ENCODE measurements at regions not wholly inside any gene's neighbourhood (a gene's known extent, or its start where the extent isn't known, plus 50 kb on each side); places are given as distances from the start of the nearest gene placed in this dataset.
A peak's percentile ranks its signal among the peaks of the same experiment; 100 is the strongest.

- no peak overlapping the region for H3K27ac ChIP-seq (ENCODE audit: insufficient read depth, low read length)
- no peaks in the 10 kb centered on the region for H3K4me1 ChIP-seq (ENCODE audit: control insufficient read depth, extremely low read depth, insufficient read depth, low read length)
- DNase-seq (ENCODE audit: low read depth in 2 of 2), result peak; percentile 41 to 50
- no peaks in the 10 kb centered on the region for H3K27me3 ChIP-seq (ENCODE audit: control insufficient read depth, insufficient read depth, low read length)
- H4K20me1 ChIP-seq (ENCODE audit: control insufficient read depth, extremely low read depth, insufficient read depth, low read length), result no peaks in the 10 kb centered on the region
- peak overlapping the region; percentile 13 to 57 (median 51) for H3K4me3 ChIP-seq (replicated peaks in 1 of 4; ENCODE audit: control extremely low read depth in 1 of 4, insufficient read depth in 1 of 4, low read depth in 3 of 4, low read length in 4 of 4)
- peak overlapping the region; percentile 88 for H2AFZ ChIP-seq (ENCODE audit: low read length)
- H3K9ac ChIP-seq (ENCODE audit: insufficient read depth, low read length), result peak overlapping the region; percentile 33
- no peaks in the 10 kb centered on the region for H3K9me3 ChIP-seq (ENCODE audit: control insufficient read depth, insufficient read depth, low read depth, low read length)
- no peaks in the 10 kb centered on the region for H3K79me2 ChIP-seq (ENCODE audit: control insufficient read depth, insufficient read depth, low read length)
- H3K36me3 ChIP-seq (ENCODE audit: control insufficient read depth, insufficient read depth, low read length), result no peaks in the 10 kb centered on the region
- peak overlapping the region; percentile 91 for H3K4me2 ChIP-seq (ENCODE audit: extremely low read depth, insufficient read depth, low read length)
- TF ChIP-seq EZH2 (IDR thresholded peaks at IDR 0.05; ENCODE audit: low read length, missing control alignments), result no peak
- peak; percentile 89 to 98 for TF ChIP-seq CTCF (conservative IDR thresholded peaks at IDR 0.05 in 1 of 2, IDR thresholded peaks at IDR 0.05 in 1 of 2; ENCODE audit: low read depth in 1 of 2, low read length in 2 of 2)
These were observed 73.4 kb upstream of the KCNMA1 start for GRCh38 chr10:77710759-77711682.

GRCh38 chr10:77710081-77710551, 72.5 kb upstream of the KCNMA1 start:
- Histone ChIP-seq H3K79me2 (ENCODE audit: control insufficient read depth, insufficient read depth, low read length) (no peaks in the 10 kb centered on the region), H3K4me1 (ENCODE audit: control insufficient read depth, extremely low read depth, insufficient read depth, low read length) (no peaks in the 10 kb centered on the region), H3K4me3 (replicated peaks in 1 of 4; ENCODE audit: control extremely low read depth in 1 of 4, insufficient read depth in 1 of 4, low read depth in 3 of 4, low read length in 4 of 4) (no peak overlapping the region), H3K27ac (ENCODE audit: insufficient read depth, low read length) (no peak overlapping the region), H3K9me3 (ENCODE audit: control insufficient read depth, insufficient read depth, low read depth, low read length) (no peaks in the 10 kb centered on the region), H2AFZ (ENCODE audit: low read length) (no peak overlapping the region), H3K36me3 (ENCODE audit: control insufficient read depth, insufficient read depth, low read length) (no peaks in the 10 kb centered on the region), H3K4me2 (ENCODE audit: extremely low read depth, insufficient read depth, low read length) (no peak overlapping the region), H3K9ac (ENCODE audit: insufficient read depth, low read length) (no peak overlapping the region), H3K27me3 (ENCODE audit: control insufficient read depth, insufficient read depth, low read length) (no peaks in the 10 kb centered on the region), H4K20me1 (ENCODE audit: control insufficient read depth, extremely low read depth, insufficient read depth, low read length) (no peaks in the 10 kb centered on the region)
- TF ChIP-seq CTCF (conservative IDR thresholded peaks at IDR 0.05 in 1 of 2, IDR thresholded peaks at IDR 0.05 in 1 of 2; ENCODE audit: low read depth in 1 of 2, low read length in 2 of 2) (no peak), EZH2 (IDR thresholded peaks at IDR 0.05; ENCODE audit: low read length, missing control alignments) (no peak)
- no peak for DNase-seq (ENCODE audit: low read depth in 2 of 2)

GRCh38 chr10:77707570-77707969, 70.0 kb upstream of the KCNMA1 start:
- H3K79me2 ChIP-seq (ENCODE audit: control insufficient read depth, insufficient read depth, low read length), result no peaks in the 10 kb centered on the region
- no peak overlapping the region for H3K9ac ChIP-seq (ENCODE audit: insufficient read depth, low read length)
- no peaks in the 10 kb centered on the region for H3K4me1 ChIP-seq (ENCODE audit: control insufficient read depth, extremely low read depth, insufficient read depth, low read length)
- no peaks in the 10 kb centered on the region for H3K36me3 ChIP-seq (ENCODE audit: control insufficient read depth, insufficient read depth, low read length)
- no peak overlapping the region for H2AFZ ChIP-seq (ENCODE audit: low read length)
- no peak overlapping the region for H3K4me2 ChIP-seq (ENCODE audit: extremely low read depth, insufficient read depth, low read length)
- TF ChIP-seq EZH2 (IDR thresholded peaks at IDR 0.05; ENCODE audit: low read length, missing control alignments) (no peak), CTCF (conservative IDR thresholded peaks at IDR 0.05 in 1 of 2, IDR thresholded peaks at IDR 0.05 in 1 of 2; ENCODE audit: low read depth in 1 of 2, low read length in 2 of 2) (no peak)
- H3K27me3 ChIP-seq (ENCODE audit: control insufficient read depth, insufficient read depth, low read length), result no peaks in the 10 kb centered on the region
- H4K20me1 ChIP-seq (ENCODE audit: control insufficient read depth, extremely low read depth, insufficient read depth, low read length), result no peaks in the 10 kb centered on the region
- H3K27ac ChIP-seq (ENCODE audit: insufficient read depth, low read length), result no peak overlapping the region
- no peak overlapping the region for H3K4me3 ChIP-seq (replicated peaks in 1 of 4; ENCODE audit: control extremely low read depth in 1 of 4, insufficient read depth in 1 of 4, low read depth in 3 of 4, low read length in 4 of 4)
- H3K9me3 ChIP-seq (ENCODE audit: control insufficient read depth, insufficient read depth, low read depth, low read length), result no peaks in the 10 kb centered on the region
- no peak for DNase-seq (ENCODE audit: low read depth in 2 of 2)
